Suprapubic skin (tissue), 3 donors: ENCODE measurements at regions not wholly inside any gene's neighbourhood (a gene's known extent, or its start where the extent isn't known, plus 50 kb on each side); places are given as distances from the start of the nearest gene placed in this dataset.

ENCODE experiments used
- POLR2A ChIP-seq, 2 donors: fragments of 450-650 bp; IDR thresholded peaks; one replicate each; pipeline ENCODE4 v1.6.1; 2017; ENCODE audit warnings: antibody characterized with exemption in 2 of 2, mild to moderate bottlenecking in 2 of 2, moderate library complexity in 2 of 2
- TF ChIP-seq, protein P1 (sequence below), 2 donors: fragments of 200-600 bp in 1 of 2; fragments of 450-650 bp in 1 of 2; sonication (generic) in 1 of 2; IDR thresholded peaks; one replicate each; pipeline ENCODE4 v1.5.1; 2016 to 2019; ENCODE audit warnings: antibody characterized with exemption in 2 of 2, mild to moderate bottlenecking in 1 of 2, moderate library complexity in 1 of 2

DNA sequence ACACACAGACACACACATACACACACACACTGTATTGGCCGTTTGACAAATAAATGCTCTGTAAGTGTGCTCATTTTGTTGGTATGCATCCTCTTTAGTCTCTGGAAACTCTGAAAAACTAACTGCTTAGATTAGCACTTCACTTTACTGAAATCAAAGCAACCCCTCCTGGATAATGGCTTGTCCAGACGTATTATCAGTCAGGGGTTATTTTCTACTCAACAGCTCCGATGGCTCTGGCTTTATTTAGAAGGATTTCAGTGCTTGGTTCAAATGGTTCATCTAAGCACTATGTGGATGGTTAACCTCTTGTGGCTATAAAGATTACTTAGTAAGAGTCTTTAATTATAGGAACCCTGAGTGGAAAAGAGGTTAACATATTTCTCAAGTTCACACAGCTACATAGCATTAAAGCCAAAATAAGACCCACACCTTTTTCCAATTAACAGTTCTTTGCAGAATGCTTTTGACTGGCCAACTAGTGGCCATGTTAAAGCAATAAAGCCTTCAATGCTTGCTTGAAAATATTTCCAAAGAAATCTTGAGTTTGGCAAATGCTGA lies 516.1 kb upstream of the NAALADL2 start:
- TF ChIP-seq POLR2A (IDR thresholded peaks at IDR 0.05) = no peak
- TF ChIP-seq, protein P1, sequence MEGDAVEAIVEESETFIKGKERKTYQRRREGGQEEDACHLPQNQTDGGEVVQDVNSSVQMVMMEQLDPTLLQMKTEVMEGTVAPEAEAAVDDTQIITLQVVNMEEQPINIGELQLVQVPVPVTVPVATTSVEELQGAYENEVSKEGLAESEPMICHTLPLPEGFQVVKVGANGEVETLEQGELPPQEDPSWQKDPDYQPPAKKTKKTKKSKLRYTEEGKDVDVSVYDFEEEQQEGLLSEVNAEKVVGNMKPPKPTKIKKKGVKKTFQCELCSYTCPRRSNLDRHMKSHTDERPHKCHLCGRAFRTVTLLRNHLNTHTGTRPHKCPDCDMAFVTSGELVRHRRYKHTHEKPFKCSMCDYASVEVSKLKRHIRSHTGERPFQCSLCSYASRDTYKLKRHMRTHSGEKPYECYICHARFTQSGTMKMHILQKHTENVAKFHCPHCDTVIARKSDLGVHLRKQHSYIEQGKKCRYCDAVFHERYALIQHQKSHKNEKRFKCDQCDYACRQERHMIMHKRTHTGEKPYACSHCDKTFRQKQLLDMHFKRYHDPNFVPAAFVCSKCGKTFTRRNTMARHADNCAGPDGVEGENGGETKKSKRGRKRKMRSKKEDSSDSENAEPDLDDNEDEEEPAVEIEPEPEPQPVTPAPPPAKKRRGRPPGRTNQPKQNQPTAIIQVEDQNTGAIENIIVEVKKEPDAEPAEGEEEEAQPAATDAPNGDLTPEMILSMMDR (IDR thresholded peaks at IDR 0.05) = no peak
